ENCODE measurements at regions not wholly inside any gene's neighbourhood (a gene's known extent, or its start where the extent isn't known, plus 50 kb on each side); places are given as distances from the start of the nearest gene placed in this dataset.
"Not testable (repeated sequence)": the region's sequence is repeated elsewhere in the genome, so short reads cannot be mapped to it uniquely, and the experiment has no call there.

GRCh38 chr7:94787285-94787684 lies 120.1 kb upstream of the PPP1R9A start:
- H3K9me3 ChIP-seq (replicated peaks; ENCODE audit: control insufficient read depth, insufficient read depth, low read length), result no peaks in the 10 kb centered on the region
- no peaks in the 10 kb centered on the region for H3K79me2 ChIP-seq (ENCODE audit: control insufficient read depth, insufficient read depth, low read length)
- no peak overlapping the region for H2AFZ ChIP-seq (ENCODE audit: low read depth, low read length)
- no peaks in the 10 kb centered on the region for H3K36me3 ChIP-seq (ENCODE audit: control insufficient read depth in 2 of 2, extremely low read depth in 1 of 2, insufficient read depth in 2 of 2, low read length in 2 of 2)
- no peak overlapping the region for H3K9ac ChIP-seq (replicated peaks; ENCODE audit: extremely low read depth, insufficient read depth, low read length)
- FAIRE-seq, result no peak
- ChIA-PET CTCF (no interaction called here), POLR2A (no interaction called here)
- dilution Hi-C loops (cut with MboI; ENCODE audit: extremely low pct_ligation_motif_present, low sequenced_read_pairs), result no loop called here
- intact Hi-C loops (cut with micrococcal nuclease), result no loop called here
- H4K20me1 ChIP-seq (replicated peaks; ENCODE audit: control insufficient read depth, extremely low read depth, insufficient read depth, low read length), result no peaks in the 10 kb centered on the region
- no peak overlapping the region for H3K4me2 ChIP-seq (ENCODE audit: insufficient read depth, low read length)
- no peak for DNase-seq (ENCODE audit: low read depth, low spot score)
- no peak overlapping the region for H3K4me3 ChIP-seq (replicated peaks in 1 of 3; ENCODE audit: insufficient read depth in 1 of 3, low read depth in 1 of 3, low read length in 3 of 3)
- BruUV-seq (replicated peaks), result no TSS peak
- TF ChIP-seq POLR2A (IDR thresholded peaks at IDR 0.05; ENCODE audit: low read depth, low read length), result no peak
- no peak for TF ChIP-seq MAX (IDR thresholded peaks at IDR 0.05; ENCODE audit: insufficient read depth, insufficient read length)
- no peak for TF ChIP-seq GATA2 (IDR thresholded peaks at IDR 0.05; ENCODE audit: insufficient read depth, insufficient read length, low read depth, low read length)
- TF ChIP-seq CTCF (IDR thresholded peaks at IDR 0.05; ENCODE audit: extremely low read depth in 1 of 2, insufficient read depth in 1 of 2, low read depth in 1 of 2, low read length in 2 of 2), result no peak
- no peak for TF ChIP-seq MYC (IDR thresholded peaks at IDR 0.05; ENCODE audit: low read depth, low read length)
- no peak for TF ChIP-seq FOS (IDR thresholded peaks at IDR 0.05; ENCODE audit: borderline replicate concordance, insufficient read depth, low read length)
- no peak for TF ChIP-seq JUN (IDR thresholded peaks at IDR 0.05; ENCODE audit: borderline replicate concordance, insufficient read depth, insufficient read length, low read depth)
- no peak for TF ChIP-seq POLR2AphosphoS5 (IDR thresholded peaks at IDR 0.05; ENCODE audit: insufficient read depth, low read depth, low read length)
- TF ChIP-seq EZH2 (IDR thresholded peaks at IDR 0.05; ENCODE audit: borderline replicate concordance, low read depth, low read length, severe bottlenecking), result no peak
- no peak overlapping the region for H3K27ac ChIP-seq (ENCODE audit: insufficient read depth, low read depth, low read length)
- H3K4me1 ChIP-seq (ENCODE audit: control insufficient read depth, extremely low read depth, insufficient read depth, low read length), result no peaks in the 10 kb centered on the region
- H3K27me3 ChIP-seq (ENCODE audit: control insufficient read depth in 2 of 2, insufficient read depth in 2 of 2, low read length in 2 of 2), result no peaks in the 10 kb centered on the region
- H3K9me1 ChIP-seq (replicated peaks; ENCODE audit: control insufficient read depth, extremely low read depth, insufficient read depth, low read length), result no peaks in the 10 kb centered on the region

GRCh38 chr7:94788378-94788777 lies 119.0 kb upstream of the PPP1R9A start:
- DNase-seq (ENCODE audit: low read depth, low spot score); H3K9me3 ChIP-seq (replicated peaks; ENCODE audit: control insufficient read depth, insufficient read depth, low read length); H3K27ac ChIP-seq (ENCODE audit: insufficient read depth, low read depth, low read length); H3K4me1 ChIP-seq (ENCODE audit: control insufficient read depth, extremely low read depth, insufficient read depth, low read length); H3K27me3 ChIP-seq (ENCODE audit: control insufficient read depth in 2 of 2, insufficient read depth in 2 of 2, low read length in 2 of 2); intact Hi-C loops (cut with micrococcal nuclease); BruUV-seq (replicated peaks); FAIRE-seq; H3K9ac ChIP-seq (replicated peaks; ENCODE audit: extremely low read depth, insufficient read depth, low read length); H3K9me1 ChIP-seq (replicated peaks; ENCODE audit: control insufficient read depth, extremely low read depth, insufficient read depth, low read length); H3K36me3 ChIP-seq (ENCODE audit: control insufficient read depth in 2 of 2, extremely low read depth in 1 of 2, insufficient read depth in 2 of 2, low read length in 2 of 2); H4K20me1 ChIP-seq (replicated peaks; ENCODE audit: control insufficient read depth, extremely low read depth, insufficient read depth, low read length); POLR2A ChIA-PET; dilution Hi-C loops (cut with MboI; ENCODE audit: extremely low pct_ligation_motif_present, low sequenced_read_pairs); H2AFZ ChIP-seq (ENCODE audit: low read depth, low read length); H3K79me2 ChIP-seq (ENCODE audit: control insufficient read depth, insufficient read depth, low read length); CTCF ChIA-PET; H3K4me2 ChIP-seq (ENCODE audit: insufficient read depth, low read length); H3K4me3 ChIP-seq (replicated peaks in 1 of 3; ENCODE audit: insufficient read depth in 1 of 3, low read depth in 1 of 3, low read length in 3 of 3): not testable (repeated sequence)
